IPS DF 4.7 (cell line): ENCODE measurements at regions not wholly inside any gene's neighbourhood (a gene's known extent, or its start where the extent isn't known, plus 50 kb on each side); places are given as distances from the start of the nearest gene placed in this dataset.
A peak's percentile ranks its signal among the peaks of the same experiment; 100 is the strongest.
"Not testable (repeated sequence)": the region's sequence is repeated elsewhere in the genome, so short reads cannot be mapped to it uniquely, and the experiment has no call there.

Source experiments
- DNase-seq: peaks from one replicate; pipeline ENCODE4 v3.0.0-alpha.2; 2013; ENCODE audit warnings: low spot score; ENCODE audit errors: extremely low read depth

GRCh38 chr3:82196645-82197044 lies 435.2 kb upstream of the GBE1 start:
- DNase-seq, result no peak

GRCh38 chr3:82194870-82195269 lies 433.4 kb upstream of the GBE1 start:
- no peak for DNase-seq

GRCh38 chr3:82186017-82186416 lies 424.6 kb upstream of the GBE1 start:
- DNase-seq, result no peak

- no peak for DNase-seq
These were observed 417.8 kb upstream of the GBE1 start for GRCh38 chr3:82179291-82179690.

- no peak for DNase-seq
These were observed 416.8 kb upstream of the GBE1 start for GRCh38 chr3:82178291-82178690.

GRCh38 chr3:82177774-82178173 lies 416.3 kb upstream of the GBE1 start:
- no peak for DNase-seq

GRCh38 chr3:82165266-82165665 lies 403.8 kb upstream of the GBE1 start:
- no peak for DNase-seq

- no peak for DNase-seq
These were observed 402.6 kb upstream of the GBE1 start for GRCh38 chr3:82163907-82164520.

GRCh38 chr3:82157952-82158351 lies 396.5 kb upstream of the GBE1 start:
- no peak for DNase-seq

GRCh38 chr3:82153892-82154291 lies 392.4 kb upstream of the GBE1 start:
- DNase-seq, result not testable (repeated sequence)

GRCh38 chr3:82145742-82146141 lies 384.3 kb upstream of the GBE1 start:
- DNase-seq, result no peak

- no peak for DNase-seq
These were observed 383.4 kb upstream of the GBE1 start for GRCh38 chr3:82144811-82145210.

- no peak for DNase-seq
These were observed 382.4 kb upstream of the GBE1 start for GRCh38 chr3:82143661-82144412.

GRCh38 chr3:82141592-82141991 lies 380.1 kb upstream of the GBE1 start:
- DNase-seq, result no peak

GRCh38 chr3:82137861-82138260 lies 376.4 kb upstream of the GBE1 start:
- DNase-seq, result no peak

GRCh38 chr3:82137050-82137449 lies 375.6 kb upstream of the GBE1 start:
- DNase-seq, result no peak

GRCh38 chr3:82133070-82133606 lies 371.7 kb upstream of the GBE1 start:
- DNase-seq, result peak; percentile 33

- DNase-seq, result no peak
These were observed 371.0 kb upstream of the GBE1 start for GRCh38 chr3:82132210-82133069.

GRCh38 chr3:82130046-82130445 lies 368.6 kb upstream of the GBE1 start:
- no peak for DNase-seq

GRCh38 chr3:82129221-82129801 lies 367.9 kb upstream of the GBE1 start:
- no peak for DNase-seq

- DNase-seq, result no peak
These were observed 366.8 kb upstream of the GBE1 start for GRCh38 chr3:82128271-82128670.
